ENCODE measurements at regions not wholly inside any gene's neighbourhood (a gene's known extent, or its start where the extent isn't known, plus 50 kb on each side); places are given as distances from the start of the nearest gene placed in this dataset.

DNA sequence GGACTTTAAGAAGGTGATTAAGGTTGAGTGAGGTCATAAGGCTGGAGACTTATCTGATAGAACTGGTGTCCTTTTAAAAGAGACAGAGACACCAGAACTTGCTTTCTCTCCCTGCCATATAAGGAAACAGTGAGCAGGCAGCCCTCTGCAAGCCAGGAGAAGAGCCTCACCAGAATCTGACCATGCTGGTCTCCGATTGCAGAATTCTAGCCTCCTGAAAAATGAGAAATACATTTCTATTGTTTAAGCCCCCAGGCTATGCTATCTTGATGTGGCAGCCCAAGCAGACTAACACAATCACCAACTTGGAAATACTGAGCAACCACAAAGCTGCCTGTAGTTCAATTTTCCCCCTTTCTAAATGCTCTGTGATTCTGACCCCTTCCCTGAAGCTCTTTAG is 161.4 kb upstream of the RARB start:
- Histone ChIP-seq H3K4me3 (no peak overlapping the region), H3K27me3 (ENCODE audit: insufficient read depth, low read depth) (no peaks in the 10 kb centered on the region), H3K79me2 (ENCODE audit: low read depth) (no peaks in the 10 kb centered on the region), H3K9me2 (ENCODE audit: insufficient read depth) (no peaks in the 10 kb centered on the region), H3K36me3 (ENCODE audit: low read depth) (no peaks in the 10 kb centered on the region), H2AFZ (no peak overlapping the region), H4K20me1 (ENCODE audit: insufficient read depth) (no peaks in the 10 kb centered on the region), H3K4me1 (replicated peaks; ENCODE audit: insufficient read depth) (no peaks in the 10 kb centered on the region), H3K9me3 (ENCODE audit: insufficient read depth, low read depth) (no peaks in the 10 kb centered on the region), H3K4me2 (no peak overlapping the region), H3F3A (ENCODE audit: insufficient read depth, low read depth) (no peaks in the 10 kb centered on the region), H3K27ac (no peak overlapping the region)
- no TSS peak for BruUV-seq (replicated peaks)
- CTCF ChIA-PET = no interaction called here
- TF ChIP-seq, protein P1, sequence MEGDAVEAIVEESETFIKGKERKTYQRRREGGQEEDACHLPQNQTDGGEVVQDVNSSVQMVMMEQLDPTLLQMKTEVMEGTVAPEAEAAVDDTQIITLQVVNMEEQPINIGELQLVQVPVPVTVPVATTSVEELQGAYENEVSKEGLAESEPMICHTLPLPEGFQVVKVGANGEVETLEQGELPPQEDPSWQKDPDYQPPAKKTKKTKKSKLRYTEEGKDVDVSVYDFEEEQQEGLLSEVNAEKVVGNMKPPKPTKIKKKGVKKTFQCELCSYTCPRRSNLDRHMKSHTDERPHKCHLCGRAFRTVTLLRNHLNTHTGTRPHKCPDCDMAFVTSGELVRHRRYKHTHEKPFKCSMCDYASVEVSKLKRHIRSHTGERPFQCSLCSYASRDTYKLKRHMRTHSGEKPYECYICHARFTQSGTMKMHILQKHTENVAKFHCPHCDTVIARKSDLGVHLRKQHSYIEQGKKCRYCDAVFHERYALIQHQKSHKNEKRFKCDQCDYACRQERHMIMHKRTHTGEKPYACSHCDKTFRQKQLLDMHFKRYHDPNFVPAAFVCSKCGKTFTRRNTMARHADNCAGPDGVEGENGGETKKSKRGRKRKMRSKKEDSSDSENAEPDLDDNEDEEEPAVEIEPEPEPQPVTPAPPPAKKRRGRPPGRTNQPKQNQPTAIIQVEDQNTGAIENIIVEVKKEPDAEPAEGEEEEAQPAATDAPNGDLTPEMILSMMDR (conservative IDR thresholded peaks at IDR 0.05) = no peak
- no peak for TF ChIP-seq EZH2 (IDR thresholded peaks at IDR 0.05; ENCODE audit: low read depth)
- POLR2A ChIA-PET (ENCODE audit: unreplicated experiment) = no interaction called here
- DNase-seq = no peak
- intact Hi-C loops (cut with micrococcal nuclease; ENCODE audit: unreplicated experiment) = no loop called here

DNA sequence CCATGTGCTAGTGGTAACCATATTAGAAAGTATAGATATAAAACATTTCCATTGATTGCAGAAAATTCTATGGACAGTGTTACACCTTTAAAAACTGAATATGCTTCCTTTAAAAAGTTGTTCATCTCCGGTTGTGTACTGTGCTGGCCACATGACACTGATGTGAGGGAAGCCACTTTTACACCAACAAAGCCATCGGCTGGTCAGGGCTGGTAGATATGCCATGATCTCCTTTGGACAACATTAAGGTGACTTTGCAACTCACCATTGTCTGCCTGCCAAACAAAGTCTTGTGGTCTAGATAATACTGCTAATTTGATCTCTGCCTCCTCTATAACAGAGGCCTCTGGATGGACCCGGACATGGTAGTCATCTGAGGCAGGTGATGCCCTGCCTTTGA is 156.0 kb upstream of the RARB start:
- ChIA-PET CTCF (no interaction called here), POLR2A (ENCODE audit: unreplicated experiment) (no interaction called here)
- no peak overlapping the region for H3K27ac ChIP-seq
- TF ChIP-seq, protein P1 (conservative IDR thresholded peaks at IDR 0.05) = no peak
- no peak for TF ChIP-seq EZH2 (IDR thresholded peaks at IDR 0.05; ENCODE audit: low read depth)
- H3K9me3 ChIP-seq (ENCODE audit: insufficient read depth, low read depth) = no peaks in the 10 kb centered on the region
- H3K27me3 ChIP-seq (ENCODE audit: insufficient read depth, low read depth) = no peaks in the 10 kb centered on the region
- no TSS peak for BruUV-seq (replicated peaks)
- no peaks in the 10 kb centered on the region for H3K4me1 ChIP-seq (replicated peaks; ENCODE audit: insufficient read depth)
- no peak overlapping the region for H3K4me3 ChIP-seq
- H3F3A ChIP-seq (ENCODE audit: insufficient read depth, low read depth) = no peaks in the 10 kb centered on the region
- intact Hi-C loops (cut with micrococcal nuclease; ENCODE audit: unreplicated experiment) = no loop called here
- DNase-seq = no peak
- H3K9me2 ChIP-seq (ENCODE audit: insufficient read depth) = no peaks in the 10 kb centered on the region
- H3K36me3 ChIP-seq (ENCODE audit: low read depth) = no peaks in the 10 kb centered on the region
- H4K20me1 ChIP-seq (ENCODE audit: insufficient read depth) = no peaks in the 10 kb centered on the region
- no peaks in the 10 kb centered on the region for H3K79me2 ChIP-seq (ENCODE audit: low read depth)
- H3K4me2 ChIP-seq = no peak overlapping the region
- H2AFZ ChIP-seq = no peak overlapping the region

- DNase-seq = no peak
- H3K27ac ChIP-seq = no peak overlapping the region
- no peaks in the 10 kb centered on the region for H3K9me3 ChIP-seq (ENCODE audit: insufficient read depth, low read depth)
- H3K4me2 ChIP-seq = no peak overlapping the region
- H3K4me1 ChIP-seq (replicated peaks; ENCODE audit: insufficient read depth) = no peaks in the 10 kb centered on the region
- H3K9me2 ChIP-seq (ENCODE audit: insufficient read depth) = no peaks in the 10 kb centered on the region
- no peaks in the 10 kb centered on the region for H3K79me2 ChIP-seq (ENCODE audit: low read depth)
- H4K20me1 ChIP-seq (ENCODE audit: insufficient read depth) = no peaks in the 10 kb centered on the region
- no TSS peak for BruUV-seq (replicated peaks)
- no peaks in the 10 kb centered on the region for H3F3A ChIP-seq (ENCODE audit: insufficient read depth, low read depth)
- TF ChIP-seq, protein P1 (conservative IDR thresholded peaks at IDR 0.05) = no peak
- TF ChIP-seq EZH2 (IDR thresholded peaks at IDR 0.05; ENCODE audit: low read depth) = no peak
- intact Hi-C loops (cut with micrococcal nuclease; ENCODE audit: unreplicated experiment) = no loop called here
- no peaks in the 10 kb centered on the region for H3K27me3 ChIP-seq (ENCODE audit: insufficient read depth, low read depth)
- H3K4me3 ChIP-seq = no peak overlapping the region
- POLR2A ChIA-PET (ENCODE audit: unreplicated experiment) = no interaction called here
- CTCF ChIA-PET = no interaction called here
- H3K36me3 ChIP-seq (ENCODE audit: low read depth) = no peaks in the 10 kb centered on the region
- no peak overlapping the region for H2AFZ ChIP-seq
Measured at GRCh38 chr3:25273582-25274171, 154.4 kb upstream of the RARB start.

Measured in PC-9 (cell line).